ENCODE measurements at regions not wholly inside any gene's neighbourhood (a gene's known extent, or its start where the extent isn't known, plus 50 kb on each side); places are given as distances from the start of the nearest gene placed in this dataset.

- peak overlapping the region in 5 of 12 donors; percentile 1 to 45 (median 35) for H3K27ac ChIP-seq
These were observed 91.3 kb downstream of the RPE65 start for GRCh38 chr1:68358439-68358838.

GRCh38 chr1:68355614-68356013, 94.1 kb downstream of the RPE65 start:
- no peak overlapping the region for H3K27ac ChIP-seq
- intact Hi-C loops (cut with DNase I), result loop anchor here in 1 of 10 donors (10.0 kb wide), 1 partner anchor 581 kb away; no protein-coding TSS in a partner anchor
- no peak for TF ChIP-seq CTCF (IDR thresholded peaks at IDR 0.05)
- no peak for TF ChIP-seq POLR2A (IDR thresholded peaks at IDR 0.05)
- ATAC-seq (no peak), DNase-seq (no peak)
- WGBS, 4 donors, result 80 to 89% (median 84%) methylated on average over 3 of the region's 3 CpGs
- H3K4me3 ChIP-seq, result no peak overlapping the region
- H3K27me3 ChIP-seq, result no peaks in the 10 kb centered on the region
- H3K4me1 ChIP-seq, result peaks cover 0 to 18% (median 8%) of the 10 kb centered on the region in 12 donors
- H3K36me3 ChIP-seq, result no peaks in the 10 kb centered on the region
- H3K9me3 ChIP-seq, result no peaks in the 10 kb centered on the region

More at GRCh38 chr1:68358439-68358838, 91.3 kb downstream of the RPE65 start:
- WGBS, 4 donors, result 22 to 28% (median 24%) methylated on average over 4 of the region's 4 CpGs
- Histone ChIP-seq H3K9me3 (no peaks in the 10 kb centered on the region), H3K4me3 (no peak overlapping the region), H3K27me3 (no peaks in the 10 kb centered on the region), H3K4me1 (peaks cover 0 to 18% (median 8%) of the 10 kb centered on the region in 12 donors), H3K36me3 (no peaks in the 10 kb centered on the region)
- TF ChIP-seq POLR2A (IDR thresholded peaks at IDR 0.05), result no peak
- no peak for TF ChIP-seq CTCF (IDR thresholded peaks at IDR 0.05)
- DNase-seq (peak in 4 of 5 donors; percentile 21 to 34 (median 30)), ATAC-seq (peak in 3 of 4 donors; percentile 20 to 45 (median 43))
- intact Hi-C loops (cut with DNase I), result loop anchor here in 1 of 10 donors (10.0 kb wide), 1 partner anchor 584 kb away; no protein-coding TSS in a partner anchor

GRCh38 chr1:68352202-68352601, 97.6 kb downstream of the RPE65 start:
- DNase-seq (no peak), ATAC-seq (no peak)
- Histone ChIP-seq H3K36me3 (no peaks in the 10 kb centered on the region), H3K27ac (no peak overlapping the region), H3K4me3 (no peak overlapping the region), H3K4me1 (no peaks in the 10 kb centered on the region), H3K27me3 (no peaks in the 10 kb centered on the region), H3K9me3 (no peaks in the 10 kb centered on the region)
- 54 to 88% (median 76%) methylated on average over 2 of the region's 2 CpGs for WGBS, 4 donors
- intact Hi-C loops (cut with DNase I), result loop anchor here in 1 of 10 donors (10.0 kb wide), 1 partner anchor 577 kb away; no protein-coding TSS in a partner anchor
- TF ChIP-seq POLR2A (IDR thresholded peaks at IDR 0.05) (no peak), CTCF (IDR thresholded peaks at IDR 0.05) (no peak)

GRCh38 chr1:68347415-68347814, 102.3 kb downstream of the RPE65 start:
- TF ChIP-seq POLR2A (IDR thresholded peaks at IDR 0.05) (no peak), CTCF (IDR thresholded peaks at IDR 0.05) (no peak)

More at GRCh38 chr1:68347415-68347814, 102.3 kb downstream of the RPE65 start:
- DNase-seq, result peak in 4 of 5 donors; percentile 20 to 56 (median 36)
- H3K27me3 ChIP-seq, result no peaks in the 10 kb centered on the region
- H3K4me3 ChIP-seq, result no peak overlapping the region
- WGBS, 4 donors, result 78 to 90% (median 82%) methylated on average over 2 of the region's 2 CpGs
- H3K36me3 ChIP-seq, result no peaks in the 10 kb centered on the region
- intact Hi-C loops (cut with DNase I), result loop anchor here in 7 of 10 donors (5.0 to 10.0 kb wide), 4 partner anchors 230 to 583 kb away; no protein-coding TSS in a partner anchor
- H3K4me1 ChIP-seq, result peaks cover 0 to 5% (median 0%) of the 10 kb centered on the region in 12 donors
- no peak overlapping the region for H3K27ac ChIP-seq
- ATAC-seq, result peak in 2 of 4 donors; percentile 50 to 68
- no peaks in the 10 kb centered on the region for H3K9me3 ChIP-seq
